Gastrocnemius medialis (tissue), 4 donors: ENCODE measurements at regions not wholly inside any gene's neighbourhood (a gene's known extent, or its start where the extent isn't known, plus 50 kb on each side); places are given as distances from the start of the nearest gene placed in this dataset.

Source experiments
- POLR2A ChIP-seq, 2 donors: fragments of 450-650 bp; IDR thresholded peaks; one replicate each; pipeline ENCODE4 v1.6.1; 2017; ENCODE audit warnings: antibody characterized with exemption in 2 of 2, mild to moderate bottlenecking in 2 of 2, moderate library complexity in 2 of 2
- TF ChIP-seq, protein P1 (sequence below), 5 experiments: fragments of 450-650 bp in 3 of 5; fragments of 200-600 bp in 2 of 5; sonication (generic) in 2 of 5; IDR thresholded peaks in 4 of 5; conservative IDR thresholded peaks in 1 of 5; 1 replicate in 4 of 5; 2 replicates in 1 of 5; pipeline ENCODE4 v1.5.1; 2016 to 2019; ENCODE audit warnings: antibody characterized with exemption in 5 of 5, mild to moderate bottlenecking in 3 of 5, moderate library complexity in 3 of 5

DNA sequence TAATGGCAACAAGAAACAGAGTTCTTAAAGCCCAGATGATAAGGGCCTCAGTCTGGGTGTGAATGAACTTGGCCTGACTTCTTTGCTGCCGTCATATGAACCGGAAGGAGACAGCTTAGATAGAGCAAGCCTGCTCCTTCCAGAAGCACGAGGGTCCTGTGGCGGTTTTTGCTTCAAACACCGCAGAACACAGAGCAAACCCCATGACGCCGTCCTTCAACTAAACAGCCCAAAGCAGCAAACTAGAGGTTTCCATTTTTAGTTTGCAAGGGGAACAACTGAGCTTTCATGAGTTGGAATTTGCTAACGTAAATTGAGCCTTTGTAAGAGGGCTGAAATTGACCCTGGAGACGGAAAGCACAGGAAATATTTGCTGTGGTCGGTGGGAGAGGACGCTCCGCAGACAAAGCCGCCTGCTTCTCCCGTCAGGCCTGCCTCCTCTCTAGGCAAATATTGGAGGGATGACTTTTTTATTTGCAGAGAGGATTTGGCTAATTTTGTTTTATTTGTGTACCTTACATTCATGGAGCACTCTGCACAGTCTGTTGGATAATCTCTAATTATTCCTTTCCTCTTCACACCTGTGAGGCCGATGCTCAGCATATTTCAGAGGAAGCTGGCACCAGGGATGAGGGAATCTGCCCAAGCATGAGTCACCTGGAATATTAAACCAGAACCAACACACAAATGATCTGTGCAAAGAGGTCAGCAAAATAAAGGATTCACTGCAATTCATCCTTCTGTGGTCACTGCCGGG, 134.0 kb upstream of the NCK2 start:
- TF ChIP-seq POLR2A (IDR thresholded peaks at IDR 0.05) = no peak
- TF ChIP-seq, protein P1, sequence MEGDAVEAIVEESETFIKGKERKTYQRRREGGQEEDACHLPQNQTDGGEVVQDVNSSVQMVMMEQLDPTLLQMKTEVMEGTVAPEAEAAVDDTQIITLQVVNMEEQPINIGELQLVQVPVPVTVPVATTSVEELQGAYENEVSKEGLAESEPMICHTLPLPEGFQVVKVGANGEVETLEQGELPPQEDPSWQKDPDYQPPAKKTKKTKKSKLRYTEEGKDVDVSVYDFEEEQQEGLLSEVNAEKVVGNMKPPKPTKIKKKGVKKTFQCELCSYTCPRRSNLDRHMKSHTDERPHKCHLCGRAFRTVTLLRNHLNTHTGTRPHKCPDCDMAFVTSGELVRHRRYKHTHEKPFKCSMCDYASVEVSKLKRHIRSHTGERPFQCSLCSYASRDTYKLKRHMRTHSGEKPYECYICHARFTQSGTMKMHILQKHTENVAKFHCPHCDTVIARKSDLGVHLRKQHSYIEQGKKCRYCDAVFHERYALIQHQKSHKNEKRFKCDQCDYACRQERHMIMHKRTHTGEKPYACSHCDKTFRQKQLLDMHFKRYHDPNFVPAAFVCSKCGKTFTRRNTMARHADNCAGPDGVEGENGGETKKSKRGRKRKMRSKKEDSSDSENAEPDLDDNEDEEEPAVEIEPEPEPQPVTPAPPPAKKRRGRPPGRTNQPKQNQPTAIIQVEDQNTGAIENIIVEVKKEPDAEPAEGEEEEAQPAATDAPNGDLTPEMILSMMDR (IDR thresholded peaks at IDR 0.05 in 4 of 5, conservative IDR thresholded peaks at IDR 0.05 in 1 of 5) = no peak
